Kasumi-1 (cell line): ENCODE measurements at regions not wholly inside any gene's neighbourhood (a gene's known extent, or its start where the extent isn't known, plus 50 kb on each side); places are given as distances from the start of the nearest gene placed in this dataset.
"Not testable (repeated sequence)": the region's sequence is repeated elsewhere in the genome, so short reads cannot be mapped to it uniquely, and the experiment has no call there.

ENCODE experiments used
- DNase-seq, 2 experiments: peaks; one replicate each; lab custom pipeline; 2025; lab: John Stamatoyannopoulos, UW

DNA sequence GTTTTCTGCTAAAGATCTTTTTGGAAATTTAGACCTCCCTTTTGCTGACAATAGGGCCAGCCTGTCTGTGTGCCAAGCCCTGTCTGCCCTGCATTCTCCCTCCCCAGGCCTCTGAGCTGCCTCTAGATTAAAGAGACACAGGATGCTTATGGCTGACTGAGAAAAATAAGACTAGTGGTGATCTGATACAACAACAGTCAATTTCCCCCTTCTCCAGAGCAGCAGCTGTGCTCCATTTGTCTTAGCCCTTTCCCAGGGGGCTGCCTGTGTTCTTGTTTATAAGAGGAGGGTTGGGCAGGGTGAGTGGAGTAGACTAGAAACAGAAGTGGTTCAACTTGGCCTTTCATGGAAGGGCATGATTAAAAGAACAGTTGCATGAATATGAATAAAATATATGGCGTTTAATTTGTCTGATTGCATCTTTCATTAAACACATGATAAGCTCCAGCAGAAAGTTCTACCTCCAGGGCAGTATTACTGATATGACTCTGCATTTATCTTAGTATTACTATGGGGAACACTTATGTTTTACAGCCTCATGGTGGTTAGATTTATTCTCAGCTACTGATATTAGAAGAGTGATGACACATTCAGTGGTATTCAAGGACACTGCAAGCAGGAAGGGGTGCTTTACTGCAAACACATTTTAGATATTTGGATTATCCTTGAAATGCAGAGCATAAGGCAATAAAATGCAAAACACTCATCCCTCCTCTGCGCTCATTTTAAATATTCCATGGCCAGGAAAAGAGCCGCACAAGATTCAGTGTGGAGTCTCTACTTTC is 150.2 kb upstream of the CLEC14A start:
- no peak for DNase-seq

DNA sequence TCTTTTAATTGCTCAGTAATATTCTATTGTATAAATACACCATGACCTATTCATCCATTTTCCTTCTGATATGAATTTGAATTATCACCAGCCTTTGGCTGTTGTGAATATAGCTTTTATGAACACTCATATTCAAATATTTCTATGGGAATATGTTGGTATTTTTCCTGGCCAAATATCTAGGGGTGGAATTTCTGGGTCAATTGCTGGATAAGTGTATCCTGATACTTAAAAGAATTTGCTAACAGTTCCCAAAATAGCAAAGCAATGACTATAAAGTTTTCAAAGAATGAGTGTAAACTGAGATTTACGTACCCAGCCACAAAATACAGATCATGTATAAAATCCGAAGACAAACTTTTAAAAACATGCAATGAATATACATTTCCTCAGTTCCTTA is 148.7 kb upstream of the CLEC14A start:
- no peak for DNase-seq

- DNase-seq = no peak
Measured at GRCh38 chr14:38404100-38404541, 148.2 kb upstream of the CLEC14A start.

- DNase-seq = no peak
Measured at GRCh38 chr14:38400751-38401150, 144.9 kb upstream of the CLEC14A start.

DNA sequence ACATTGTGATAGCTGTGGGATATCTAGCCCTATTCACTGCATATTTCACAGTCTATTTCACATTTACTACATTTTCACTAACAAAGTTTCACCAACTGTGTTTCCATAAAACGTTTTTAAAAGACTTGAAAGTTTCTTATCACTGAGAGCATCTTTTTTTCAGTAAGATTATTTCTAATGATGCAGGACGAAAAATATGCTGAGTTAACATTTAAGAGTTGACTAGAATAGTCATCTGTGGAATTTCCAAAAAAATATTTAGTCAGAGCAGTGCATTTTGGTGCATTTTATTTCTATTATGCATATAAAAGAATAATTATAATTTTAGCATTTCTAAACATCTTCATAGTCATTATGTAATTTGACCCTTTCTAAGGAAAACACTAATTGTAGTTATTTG is 143.8 kb upstream of the CLEC14A start:
- DNase-seq = no peak

- no peak for DNase-seq
Measured at GRCh38 chr14:38394767-38395166, 138.9 kb upstream of the CLEC14A start.

DNA sequence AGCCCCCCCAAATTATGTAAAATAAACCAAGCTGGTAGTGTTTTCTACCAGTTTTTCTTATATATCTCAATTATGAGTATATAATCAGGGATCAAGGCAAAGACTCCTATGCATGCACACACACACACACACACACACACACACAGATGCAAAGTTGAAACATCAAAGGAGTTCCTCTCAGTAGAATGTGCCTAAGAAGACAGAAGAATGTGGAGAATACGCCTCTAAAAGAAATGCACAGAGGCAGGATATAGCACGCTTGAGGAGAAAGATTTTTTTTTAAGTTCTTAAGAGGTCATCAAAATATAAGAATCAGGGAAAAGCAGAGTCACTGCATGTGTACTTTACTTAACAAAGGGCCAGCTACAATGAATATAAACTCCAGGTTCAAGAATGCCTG is 138.2 kb upstream of the CLEC14A start:
- DNase-seq = no peak

DNA sequence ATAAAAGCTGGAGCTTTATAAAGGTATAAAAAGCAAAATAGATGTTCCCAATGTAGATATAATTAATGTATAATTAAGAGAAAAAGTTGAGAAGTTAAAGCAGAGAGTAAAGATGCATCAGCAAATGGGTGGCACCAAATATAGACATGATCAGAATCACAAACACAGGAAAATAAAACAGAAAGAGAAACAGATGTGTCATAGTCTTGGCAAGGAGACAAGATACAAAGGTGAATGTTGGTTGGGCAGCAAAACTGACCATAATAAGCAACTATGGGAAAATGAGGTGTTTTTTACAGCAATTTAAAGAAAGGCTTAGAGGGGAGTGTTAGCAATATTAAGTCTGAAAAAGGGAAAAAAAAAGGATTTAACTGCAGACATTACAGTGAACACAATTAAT is 135.4 kb upstream of the CLEC14A start:
- no peak for DNase-seq

- DNase-seq = no peak
Measured at GRCh38 chr14:38389681-38390080, 133.8 kb upstream of the CLEC14A start.

GRCh38 chr14:38387821-38388220 is 131.9 kb upstream of the CLEC14A start:
- DNase-seq = no peak

DNA sequence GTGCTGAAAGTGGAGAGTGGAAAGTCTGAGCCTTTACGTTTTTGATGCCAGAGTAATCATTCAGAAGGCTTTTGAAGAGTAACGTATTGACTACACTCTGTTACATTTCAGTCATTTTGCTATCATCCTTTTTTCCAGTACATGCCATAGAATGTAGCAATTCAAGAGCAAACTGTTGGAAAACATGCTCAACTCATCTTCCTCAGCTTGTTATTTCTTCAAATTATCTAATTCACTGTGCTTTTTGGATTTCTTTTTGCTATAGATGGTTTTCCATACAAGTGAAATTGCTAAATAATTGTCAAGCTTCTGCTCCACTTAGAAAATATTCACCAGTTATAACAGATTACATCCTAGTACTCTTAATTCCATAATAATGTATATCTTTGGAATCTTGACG is 129.9 kb upstream of the CLEC14A start:
- no peak for DNase-seq

GRCh38 chr14:38385343-38385742 is 129.4 kb upstream of the CLEC14A start:
- no peak for DNase-seq

GRCh38 chr14:38384741-38385140 is 128.8 kb upstream of the CLEC14A start:
- DNase-seq = no peak

DNA sequence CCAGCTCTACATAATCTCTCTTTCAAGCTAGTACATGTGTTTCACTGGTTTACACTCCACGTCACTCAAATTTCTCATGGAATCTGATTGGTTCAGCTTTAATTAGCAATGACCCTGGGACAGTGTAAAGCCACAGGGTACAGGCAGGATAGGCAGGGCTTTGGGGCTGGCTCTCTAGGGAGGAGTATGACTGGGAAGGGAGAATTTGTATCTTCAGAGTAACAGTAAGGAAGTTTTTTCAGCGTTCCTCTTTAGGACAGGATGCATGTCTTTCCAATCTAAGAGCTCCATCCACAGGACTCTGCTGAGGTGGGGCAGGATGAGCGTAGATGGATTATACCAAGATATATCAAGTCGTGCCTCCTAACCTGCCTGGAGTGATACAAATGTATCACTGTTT is 112.0 kb upstream of the CLEC14A start:
- no peak for DNase-seq

- DNase-seq = no peak
Measured at GRCh38 chr14:38366374-38366773, 110.5 kb upstream of the CLEC14A start.

DNA sequence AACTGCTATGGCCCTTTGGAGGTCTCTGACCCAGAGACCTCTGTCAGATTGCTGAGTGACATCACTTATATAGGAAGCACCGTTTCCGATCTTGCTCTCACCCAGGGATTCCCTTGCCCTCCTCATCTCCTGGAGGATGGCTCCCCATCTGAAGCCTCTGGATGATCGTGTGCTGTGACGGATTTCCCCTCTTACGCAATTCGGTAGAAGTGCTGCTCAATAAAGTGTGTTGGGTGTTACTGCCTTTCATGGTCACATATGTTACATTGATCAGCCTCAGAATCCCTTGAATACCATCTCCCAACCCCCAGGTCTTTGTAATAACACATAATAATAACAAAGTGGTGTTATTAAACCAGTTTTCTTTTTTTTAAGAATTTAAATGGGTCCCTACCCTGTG is 107.3 kb upstream of the CLEC14A start:
- DNase-seq = no peak

DNA sequence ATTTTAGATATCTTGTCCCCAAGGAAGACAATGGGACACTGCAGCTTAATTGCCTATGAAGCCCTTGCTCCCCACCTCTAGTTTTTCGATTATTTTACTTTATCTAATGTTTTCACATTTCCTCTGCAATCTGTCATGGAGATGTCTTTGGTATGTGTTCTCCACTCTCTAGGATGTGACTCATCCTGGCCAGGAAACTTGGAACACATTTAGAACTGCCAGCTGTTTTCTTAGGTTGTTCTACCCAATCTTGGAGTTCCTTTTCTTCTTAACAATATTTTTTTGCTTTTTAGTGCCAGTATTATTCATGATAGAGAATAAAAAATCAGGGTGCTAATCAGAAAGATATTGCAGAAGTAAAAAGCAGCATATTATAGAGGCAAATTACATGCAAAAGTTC is 101.7 kb upstream of the CLEC14A start:
- peak; percentile 50 to 61 for DNase-seq

DNA sequence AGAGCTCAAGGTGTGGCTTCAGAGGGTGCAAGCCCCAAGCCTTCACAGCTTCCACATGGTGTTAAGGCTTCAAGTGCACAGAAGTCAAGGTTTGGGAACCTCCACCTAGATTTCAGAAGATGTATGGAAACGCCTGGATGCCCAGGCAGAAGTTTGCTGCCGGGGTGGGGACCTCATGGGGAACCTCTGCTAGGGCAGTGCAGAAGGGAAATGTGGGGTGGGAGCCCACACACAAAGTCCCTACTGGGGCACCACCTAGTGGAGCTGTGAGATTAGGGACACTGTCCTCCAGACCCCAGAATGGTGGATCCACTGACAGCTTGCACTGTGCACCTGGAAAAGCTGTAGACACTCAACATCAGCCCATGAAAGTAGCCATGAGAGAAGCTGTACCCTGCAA is 99.6 kb upstream of the CLEC14A start:
- DNase-seq = not testable (repeated sequence)

GRCh38 chr14:38350102-38350501 is 94.2 kb upstream of the CLEC14A start:
- DNase-seq = no peak

- no peak for DNase-seq
Measured at GRCh38 chr14:38342803-38343202, 86.9 kb upstream of the CLEC14A start.

DNA sequence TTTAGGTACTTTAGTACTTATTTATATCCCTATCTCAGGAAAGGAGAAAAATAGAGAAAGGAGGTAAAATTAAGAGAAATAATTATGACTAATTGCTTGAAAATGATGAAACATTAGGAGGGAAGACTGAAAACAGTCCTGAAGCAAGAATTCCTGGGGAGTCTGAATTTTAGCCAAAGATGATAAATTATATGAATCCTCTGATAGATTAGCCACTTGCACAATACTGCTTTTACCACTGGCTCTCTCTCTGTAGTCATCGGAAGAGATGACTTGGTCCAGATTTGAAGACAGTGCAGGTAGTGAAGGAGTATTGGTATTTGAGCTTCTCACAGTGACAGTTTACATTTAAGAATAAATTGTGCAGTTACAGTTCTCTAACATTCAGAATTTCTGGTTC is 83.8 kb upstream of the CLEC14A start:
- DNase-seq = no peak

GRCh38 chr14:38336298-38336697 is 80.4 kb upstream of the CLEC14A start:
- no peak for DNase-seq

DNA sequence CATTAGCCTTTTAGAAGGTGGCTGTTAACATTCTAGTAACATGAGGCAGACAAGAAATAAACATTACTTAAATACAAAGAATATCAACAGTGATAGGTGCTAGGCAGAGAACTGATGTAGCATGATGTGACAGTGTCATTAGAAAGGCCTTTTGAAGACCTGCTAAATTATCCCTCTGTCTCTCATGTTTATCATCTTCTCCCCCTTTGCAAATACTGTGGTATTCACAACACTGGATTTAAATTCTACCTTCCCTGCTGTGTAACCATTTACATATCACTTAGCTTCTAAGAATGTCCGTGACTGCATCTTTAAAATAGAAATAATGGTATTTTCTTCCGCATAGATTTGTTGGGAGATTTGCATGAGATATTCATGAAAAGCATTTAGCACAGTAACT is 74.4 kb upstream of the CLEC14A start:
- DNase-seq = no peak

DNA sequence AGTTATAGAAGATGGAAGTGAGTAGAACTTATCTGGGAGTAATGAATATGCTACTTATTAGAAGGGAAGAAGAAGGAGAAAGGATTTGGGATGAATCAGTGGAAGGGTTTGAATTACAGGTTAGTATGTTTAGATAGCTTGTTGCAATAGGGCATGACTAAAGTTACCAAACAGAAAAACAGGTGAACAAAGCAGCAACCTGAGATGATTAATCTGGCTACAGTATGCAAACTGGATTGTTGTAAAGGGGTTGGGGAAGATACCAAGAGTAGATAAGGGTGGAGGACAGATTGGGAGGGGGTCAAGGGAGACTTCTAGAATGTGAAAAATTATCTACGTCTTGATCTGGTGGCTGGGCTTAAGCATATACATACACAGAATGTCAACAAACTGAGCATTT is 73.4 kb upstream of the CLEC14A start:
- no peak for DNase-seq
